K562 (cell line): ENCODE measurements at regions not wholly inside any gene's neighbourhood (a gene's known extent, or its start where the extent isn't known, plus 50 kb on each side); places are given as distances from the start of the nearest gene placed in this dataset.

Source experiments
- ATAC-seq: fragments of 200-7000 bp; cut with Tn5 transposase; 3 replicates; pipeline ENCODE4 v1.9.1; 2020; ENCODE audit warnings: moderate library complexity
- BruUV-seq: library from RNA; stranded (reverse); fragments of 400-500 nt; replicated peaks from 2 replicates; lab custom pipeline; 2021; lab: Mats Ljungman, UMichigan
- CTCF ChIA-PET: fragments of 300-600 bp; formaldehyde crosslinking; extraction: SDS; loops from one replicate; lab custom pipeline; 2021; ENCODE audit warnings: low intra/inter-chr PET ratio; lab: Yijun Ruan, JAX
- POLR2A ChIA-PET: fragments of 300-600, 350-650 bp; sonication (Branson Sonifier 250); formaldehyde crosslinking; extraction: SDS; loops from one replicate; lab custom pipeline; 2021; ENCODE audit warnings: antibody characterized with exemption, inconsistent platforms; lab: Yijun Ruan, JAX
- DNase-seq, 4 experiments: peaks; one replicate each; pipeline versions ENCODE4 v3.0.0 to v3.0.0-alpha.2; 2011 to 2018; ENCODE audit warnings: low spot score in 3 of 4, mixed read lengths in 3 of 4; ENCODE audit errors: extremely low read depth in 1 of 4
- FAIRE-seq: peaks from 2 replicates; lab custom pipeline; 2011; peaks lifted over from hg19 to GRCh38; lab: Jason Lieb, UNC
- H2AFZ ChIP-seq: 2 replicates; pipeline ENCODE4 v1.6.0; 2011; ENCODE audit warnings: low read depth, low read length, control low read depth, inconsistent platforms
- H3K27ac ChIP-seq: fragments of 200-600 bp; 3 replicates; pipeline ENCODE4 v1.8.0; 2011; ENCODE audit warnings: low read depth, mild to moderate bottlenecking, control low read depth, inconsistent platforms, low read length, moderate library complexity, mixed read lengths; ENCODE audit errors: extremely low read depth
- H3K27me3 ChIP-seq, 2 experiments: fragments of 300-600 bp in 1 of 2; 2 replicates in 1 of 2; 3 replicates in 1 of 2; pipeline versions ENCODE4 v1.6.0 to v1.8.0; 2011; ENCODE audit warnings: inconsistent platforms in 2 of 2, low read length in 2 of 2, mild to moderate bottlenecking in 1 of 2, mixed read lengths in 1 of 2, moderate library complexity in 1 of 2; ENCODE audit not compliant: control insufficient read depth in 2 of 2, insufficient read depth in 2 of 2
- H3K36me3 ChIP-seq: fragments of 300-600 bp; 3 replicates; pipeline ENCODE4 v1.8.0; 2011; ENCODE audit warnings: mild to moderate bottlenecking, low read length, inconsistent platforms; ENCODE audit not compliant: control insufficient read depth, insufficient read depth
- H3K4me1 ChIP-seq, 2 experiments: fragments of 200-600 bp in 1 of 2; replicated peaks in 1 of 2; 2 replicates in 1 of 2; 3 replicates in 1 of 2; pipeline versions ENCODE4 v1.5.1 to v1.8.0; 2011; ENCODE audit warnings: inconsistent platforms in 2 of 2, low read length in 2 of 2, mild to moderate bottlenecking in 1 of 2, mixed read lengths in 1 of 2, moderate library complexity in 1 of 2; ENCODE audit not compliant: control insufficient read depth in 2 of 2, insufficient read depth in 2 of 2
- H3K4me2 ChIP-seq: 2 replicates; pipeline ENCODE4 v1.6.1; 2011; ENCODE audit warnings: low read length, control low read depth, inconsistent platforms, mixed read lengths; ENCODE audit not compliant: insufficient read depth
- H3K4me3 ChIP-seq: fragments of 200-600 bp; sonication (generic), shearing (Covaris generic); 2 replicates; pipeline ENCODE4 v1.5.1; 2016; ENCODE audit warnings: control low read depth, inconsistent platforms
- H3K79me2 ChIP-seq: fragments of 200-600 bp; 3 replicates; pipeline ENCODE4 v1.8.0; 2011; ENCODE audit warnings: low read length, inconsistent platforms; ENCODE audit not compliant: control insufficient read depth, insufficient read depth
- H3K9ac ChIP-seq, 2 experiments: 2 replicates each; pipeline versions ENCODE4 v1.6.0 to v1.6.1; 2011; ENCODE audit warnings: low read depth in 2 of 2, low read length in 2 of 2, control low read depth in 1 of 2, inconsistent platforms in 1 of 2, mild to moderate bottlenecking in 1 of 2, mixed read lengths in 1 of 2; ENCODE audit not compliant: insufficient read depth in 1 of 2
- H3K9me1 ChIP-seq: one replicate; pipeline ENCODE4 v1.6.0; 2011; ENCODE audit warnings: inconsistent platforms, mild to moderate bottlenecking, low read length, moderate library complexity; ENCODE audit not compliant: control insufficient read depth, insufficient read depth
- H3K9me3 ChIP-seq: replicated peaks from 2 replicates; pipeline ENCODE4 v1.5.1; 2011; ENCODE audit warnings: low read depth, low read length, inconsistent platforms; ENCODE audit not compliant: control insufficient read depth, insufficient read depth
- H4K20me1 ChIP-seq: replicated peaks from 2 replicates; pipeline ENCODE4 v1.6.1; 2011; ENCODE audit warnings: low read length, inconsistent platforms, mixed read lengths; ENCODE audit not compliant: control insufficient read depth, insufficient read depth
- ARHGAP35 ChIP-seq: fragments of 450-650 bp; IDR thresholded peaks from 2 replicates; pipeline ENCODE4 v1.6.1; 2018; ENCODE audit not compliant: partially characterized antibody
- CBX3 ChIP-seq, 2 experiments: IDR thresholded peaks; 1 replicate in 1 of 2; 2 replicates in 1 of 2; pipeline ENCODE4 v1.6.1; 2012; ENCODE audit warnings: inconsistent platforms in 2 of 2, low read length in 2 of 2, borderline replicate concordance in 1 of 2, control low read depth in 1 of 2
- DMBX1 ChIP-seq: fragments of 250-450 bp; sonication (Bioruptor Pico); IDR thresholded peaks from 2 replicates; pipeline ENCODE4 v1.8.0; 2022; ENCODE audit warnings: inconsistent platforms, mild to moderate bottlenecking, moderate library complexity, borderline replicate concordance
- ERF ChIP-seq: fragments of 450-650 bp; formaldehyde crosslinking; IDR thresholded peaks from 2 replicates; pipeline ENCODE4 v1.4.0; 2020; ENCODE audit warnings: mild to moderate bottlenecking, mixed read lengths
- ESRRA ChIP-seq: fragments of 450-650 bp; IDR thresholded peaks from 2 replicates; pipeline ENCODE4 v1.6.1; 2014; ENCODE audit warnings: low read depth, mild to moderate bottlenecking, moderate library complexity, borderline replicate concordance
- FOSL1 ChIP-seq: fragments of 200-800 bp; sonication (Bioruptor generic); conservative IDR thresholded peaks from 2 replicates; pipeline ENCODE4 v1.6.1; 2016; ENCODE audit warnings: missing genetic modification characterization, missing compliant biosample characterization
- GATAD2B ChIP-seq: fragments of 450-650 bp; IDR thresholded peaks from 2 replicates; pipeline ENCODE4 v1.6.1; 2017; ENCODE audit warnings: mild to moderate bottlenecking, borderline replicate concordance
- MAX ChIP-seq: sonication (generic); formaldehyde crosslinking; IDR thresholded peaks from 2 replicates; pipeline ENCODE4 v1.9.0; 2022; ENCODE audit warnings: mild to moderate bottlenecking, missing genetic modification reagents
- ZNF212 ChIP-seq: fragments of 450-650 bp; formaldehyde crosslinking; IDR thresholded peaks from 2 replicates; pipeline ENCODE4 v1.4.0; 2020; ENCODE audit warnings: mild to moderate bottlenecking
- ZNF324 ChIP-seq: fragments of 250-450 bp; sonication (Bioruptor Pico); IDR thresholded peaks from 2 replicates; pipeline ENCODE4 v1.4.0; 2020; ENCODE audit warnings: mild to moderate bottlenecking
- WGBS: fragments of 100-300 bp; shearing (Covaris generic); methylation state at CpG from one replicate; pipeline ENCODE4 v1.1.6; 2016; ENCODE audit warnings: low coverage, mixed read lengths; ENCODE audit not compliant: insufficient coverage; ENCODE audit errors: missing lambda C conversion rate; 5-methylcytosine and 5-hydroxymethylcytosine counted together
- in situ Hi-C: fragments of 300-500 bp; cut with MboI; formaldehyde crosslinking; loops from 4 replicates; pipeline ENCODE4 v1.15.0; 2018; ENCODE audit warnings: inconsistent platforms, mixed read lengths
- intact Hi-C: fragments of 100-400 bp; cut with micrococcal nuclease; formaldehyde crosslinking; loops from 2 replicates; pipeline ENCODE4 v1.14.2; 2022
- TF ChIP-seq, protein P1 (sequence below): sonication (generic); formaldehyde crosslinking; IDR thresholded peaks from 2 replicates; pipeline ENCODE4 v1.8.0; 2023; ENCODE audit warnings: mild to moderate bottlenecking, missing genetic modification reagents
- TF ChIP-seq, protein P2 (sequence below): fragments of 250-450 bp; sonication (Bioruptor Pico); IDR thresholded peaks from 2 replicates; pipeline ENCODE4 v1.5.0; 2020; ENCODE audit warnings: mild to moderate bottlenecking, borderline replicate concordance

DNA sequence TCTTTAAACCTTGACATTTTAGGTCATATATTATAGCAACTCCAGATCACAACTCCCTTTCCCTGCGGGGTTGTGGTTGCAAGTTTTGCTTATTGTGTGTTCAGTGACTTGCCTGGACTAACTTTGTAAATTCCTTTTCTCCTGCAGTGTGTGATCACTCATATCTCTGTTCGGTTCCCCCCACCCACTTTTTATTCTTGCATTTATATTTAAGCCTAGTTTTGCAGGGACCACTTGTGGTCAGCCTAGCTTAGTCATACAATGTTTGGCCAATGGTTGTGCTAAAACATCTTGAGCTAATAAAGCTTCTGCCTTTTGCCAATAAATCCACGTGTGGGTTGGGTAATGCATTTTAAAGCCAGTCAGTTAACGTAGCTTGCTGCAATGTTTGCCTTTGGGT lies 146.5 kb upstream of the IRX4 start:
- in situ Hi-C loops (no loop called here), intact Hi-C loops (no loop called here)
- ChIA-PET CTCF (no interaction called here), POLR2A (no interaction called here)
- BruUV-seq = no TSS peak
- Histone ChIP-seq H3K9me3 (no peaks in the 10 kb centered on the region), H4K20me1 (no peaks in the 10 kb centered on the region), H3K4me3 (no peak overlapping the region), H3K4me1 (no peaks in the 10 kb centered on the region), H3K27me3 (peaks cover 0 to 21% of the 10 kb centered on the region in 2 experiments; a peak in 3 of 5 replicates), H3K4me2 (no peak overlapping the region), H3K79me2 (no peaks in the 10 kb centered on the region), H3K36me3 (no peaks in the 10 kb centered on the region), H3K9ac (no peak overlapping the region), H3K27ac (no peak overlapping the region), H2AFZ (no peak overlapping the region), H3K9me1 (no peaks in the 10 kb centered on the region)
- ATAC-seq (no peak), DNase-seq (no peak), FAIRE-seq (no peak)
- 0% methylated on average over 4 of the region's 4 CpGs for WGBS
- no peak for TF ChIP-seq ZNF324 (CRISPR knock-in tag)
- TF ChIP-seq, protein P1, sequence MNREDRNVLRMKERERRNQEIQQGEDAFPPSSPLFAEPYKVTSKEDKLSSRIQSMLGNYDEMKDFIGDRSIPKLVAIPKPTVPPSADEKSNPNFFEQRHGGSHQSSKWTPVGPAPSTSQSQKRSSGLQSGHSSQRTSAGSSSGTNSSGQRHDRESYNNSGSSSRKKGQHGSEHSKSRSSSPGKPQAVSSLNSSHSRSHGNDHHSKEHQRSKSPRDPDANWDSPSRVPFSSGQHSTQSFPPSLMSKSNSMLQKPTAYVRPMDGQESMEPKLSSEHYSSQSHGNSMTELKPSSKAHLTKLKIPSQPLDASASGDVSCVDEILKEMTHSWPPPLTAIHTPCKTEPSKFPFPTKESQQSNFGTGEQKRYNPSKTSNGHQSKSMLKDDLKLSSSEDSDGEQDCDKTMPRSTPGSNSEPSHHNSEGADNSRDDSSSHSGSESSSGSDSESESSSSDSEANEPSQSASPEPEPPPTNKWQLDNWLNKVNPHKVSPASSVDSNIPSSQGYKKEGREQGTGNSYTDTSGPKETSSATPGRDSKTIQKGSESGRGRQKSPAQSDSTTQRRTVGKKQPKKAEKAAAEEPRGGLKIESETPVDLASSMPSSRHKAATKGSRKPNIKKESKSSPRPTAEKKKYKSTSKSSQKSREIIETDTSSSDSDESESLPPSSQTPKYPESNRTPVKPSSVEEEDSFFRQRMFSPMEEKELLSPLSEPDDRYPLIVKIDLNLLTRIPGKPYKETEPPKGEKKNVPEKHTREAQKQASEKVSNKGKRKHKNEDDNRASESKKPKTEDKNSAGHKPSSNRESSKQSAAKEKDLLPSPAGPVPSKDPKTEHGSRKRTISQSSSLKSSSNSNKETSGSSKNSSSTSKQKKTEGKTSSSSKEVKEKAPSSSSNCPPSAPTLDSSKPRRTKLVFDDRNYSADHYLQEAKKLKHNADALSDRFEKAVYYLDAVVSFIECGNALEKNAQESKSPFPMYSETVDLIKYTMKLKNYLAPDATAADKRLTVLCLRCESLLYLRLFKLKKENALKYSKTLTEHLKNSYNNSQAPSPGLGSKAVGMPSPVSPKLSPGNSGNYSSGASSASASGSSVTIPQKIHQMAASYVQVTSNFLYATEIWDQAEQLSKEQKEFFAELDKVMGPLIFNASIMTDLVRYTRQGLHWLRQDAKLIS (CRISPR knock-in tag) = no peak
- TF ChIP-seq ARHGAP35 = no peak
- TF ChIP-seq DMBX1 (CRISPR knock-in tag) = no peak
- no peak for TF ChIP-seq FOSL1 (tag)
- no peak for TF ChIP-seq ESRRA
- no peak for TF ChIP-seq ZNF212
- no peak for TF ChIP-seq MAX (CRISPR knock-in tag)
- TF ChIP-seq, protein P2, sequence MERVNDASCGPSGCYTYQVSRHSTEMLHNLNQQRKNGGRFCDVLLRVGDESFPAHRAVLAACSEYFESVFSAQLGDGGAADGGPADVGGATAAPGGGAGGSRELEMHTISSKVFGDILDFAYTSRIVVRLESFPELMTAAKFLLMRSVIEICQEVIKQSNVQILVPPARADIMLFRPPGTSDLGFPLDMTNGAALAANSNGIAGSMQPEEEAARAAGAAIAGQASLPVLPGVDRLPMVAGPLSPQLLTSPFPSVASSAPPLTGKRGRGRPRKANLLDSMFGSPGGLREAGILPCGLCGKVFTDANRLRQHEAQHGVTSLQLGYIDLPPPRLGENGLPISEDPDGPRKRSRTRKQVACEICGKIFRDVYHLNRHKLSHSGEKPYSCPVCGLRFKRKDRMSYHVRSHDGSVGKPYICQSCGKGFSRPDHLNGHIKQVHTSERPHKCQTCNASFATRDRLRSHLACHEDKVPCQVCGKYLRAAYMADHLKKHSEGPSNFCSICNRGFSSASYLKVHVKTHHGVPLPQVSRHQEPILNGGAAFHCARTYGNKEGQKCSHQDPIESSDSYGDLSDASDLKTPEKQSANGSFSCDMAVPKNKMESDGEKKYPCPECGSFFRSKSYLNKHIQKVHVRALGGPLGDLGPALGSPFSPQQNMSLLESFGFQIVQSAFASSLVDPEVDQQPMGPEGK (CRISPR knock-in tag) = no peak
- no peak for TF ChIP-seq CBX3 (IDR thresholded peaks at IDR 0.05; ENCODE audit: borderline replicate concordance in 1 of 2, low read length in 2 of 2)
- TF ChIP-seq ERF = no peak
- TF ChIP-seq GATAD2B = no peak
